ENCODE measurements at regions not wholly inside any gene's neighbourhood (a gene's known extent, or its start where the extent isn't known, plus 50 kb on each side); places are given as distances from the start of the nearest gene placed in this dataset.

GRCh38 chr20:7090811-7091210, 323.3 kb downstream of the BMP2 start (continued):
- no peak for TF ChIP-seq USF1 (IDR thresholded peaks at IDR 0.05; ENCODE audit: borderline replicate concordance, low read depth)
- no peak for TF ChIP-seq RFX5 (IDR thresholded peaks at IDR 0.05; ENCODE audit: low read length)

- Histone ChIP-seq H3K9me3 (no peaks in the 10 kb centered on the region), H4K20me1 (ENCODE audit: insufficient read depth) (no peaks in the 10 kb centered on the region), H3K4me2 (no peak overlapping the region), H3K9ac (no peak overlapping the region), H3K4me1 (ENCODE audit: control insufficient read depth in 1 of 2, insufficient read depth in 2 of 2, low read depth in 1 of 2, low read length in 1 of 2) (no peaks in the 10 kb centered on the region), H2AFZ (ENCODE audit: low read depth) (no peak overlapping the region), H3K4me3 (ENCODE audit: low read depth in 2 of 2, low read length in 1 of 2) (no peak overlapping the region), H3K79me2 (ENCODE audit: insufficient read depth) (no peaks in the 10 kb centered on the region), H3K27me3 (ENCODE audit: insufficient read depth) (no peaks in the 10 kb centered on the region), H3F3A (replicated peaks; ENCODE audit: insufficient read depth) (no peaks in the 10 kb centered on the region), H3K36me3 (replicated peaks in 1 of 2; ENCODE audit: control insufficient read depth in 1 of 2, insufficient read depth in 2 of 2, low read length in 1 of 2) (no peaks in the 10 kb centered on the region), H3K9me2 (no peaks in the 10 kb centered on the region), H3K27ac (ENCODE audit: low read depth in 2 of 2, low read length in 1 of 2) (no peak overlapping the region)
- WGBS (ENCODE audit: low lambda C conversion rate), result 3% methylated on average over 4 of the region's 4 CpGs
- ChIA-PET CTCF (interaction anchor here (1.1 kb wide), 1 partner anchor 326 kb away, joined by 3 read pairs; no protein-coding TSS in a partner anchor), POLR2A (no interaction called here)
- no peak for DNase-seq
- TF ChIP-seq FOXJ3 (CRISPR knock-in tag; IDR thresholded peaks at IDR 0.05), result no peak
These were observed 324.2 kb downstream of the BMP2 start for GRCh38 chr20:7091655-7092054.

GRCh38 chr20:7094438-7094997, 327.0 kb downstream of the BMP2 start:
- TF ChIP-seq SMC3 (IDR thresholded peaks at IDR 0.05; ENCODE audit: low read depth, low read length) (peak; percentile 28; the same call in 1 of the 2 replicates), RAD21 (IDR thresholded peaks at IDR 0.05; ENCODE audit: low read length) (peak; percentile 58), CTCF (IDR thresholded peaks at IDR 0.05) (peak; percentile 50), JUND (IDR thresholded peaks at IDR 0.05) (no peak)
- H2AFZ ChIP-seq (ENCODE audit: low read depth), result no peak overlapping the region
- no peaks in the 10 kb centered on the region for H3K79me2 ChIP-seq (ENCODE audit: insufficient read depth)
- H3F3A ChIP-seq (replicated peaks; ENCODE audit: insufficient read depth), result no peaks in the 10 kb centered on the region
- no peaks in the 10 kb centered on the region for H3K36me3 ChIP-seq (replicated peaks in 1 of 2; ENCODE audit: control insufficient read depth in 1 of 2, insufficient read depth in 2 of 2, low read length in 1 of 2)
- no peak overlapping the region for H3K27ac ChIP-seq (ENCODE audit: low read depth in 2 of 2, low read length in 1 of 2)
- WGBS (ENCODE audit: low lambda C conversion rate), result 6% methylated on average over 7 of the region's 7 CpGs
- CTCF ChIA-PET, result interaction anchor here (0.7 to 1.9 kb wide), 10 partner anchors 10 to 1627 kb away, joined by 3 to 9 read pairs (median 3); no protein-coding TSS in a partner anchor
- no peaks in the 10 kb centered on the region for H3K9me2 ChIP-seq
- DNase-seq, result peak; percentile 22
- H3K9me3 ChIP-seq, result no peaks in the 10 kb centered on the region
- no peaks in the 10 kb centered on the region for H3K4me1 ChIP-seq (ENCODE audit: control insufficient read depth in 1 of 2, insufficient read depth in 2 of 2, low read depth in 1 of 2, low read length in 1 of 2)
- H4K20me1 ChIP-seq (ENCODE audit: insufficient read depth), result no peaks in the 10 kb centered on the region
- H3K27me3 ChIP-seq (ENCODE audit: insufficient read depth), result no peaks in the 10 kb centered on the region
- no peak overlapping the region for H3K9ac ChIP-seq
- H3K4me3 ChIP-seq (ENCODE audit: low read depth in 2 of 2, low read length in 1 of 2), result peak overlapping the region in 1 of 2 experiments; percentile 54; a peak in 1 of 4 replicates
- POLR2A ChIA-PET, result no interaction called here
- H3K4me2 ChIP-seq, result no peak overlapping the region

- no peak overlapping the region for H3K9ac ChIP-seq
- no peak overlapping the region for H2AFZ ChIP-seq (ENCODE audit: low read depth)
- H3K4me2 ChIP-seq, result no peak overlapping the region
- no peaks in the 10 kb centered on the region for H3K79me2 ChIP-seq (ENCODE audit: insufficient read depth)
- no peak overlapping the region for H3K27ac ChIP-seq (ENCODE audit: low read depth in 2 of 2, low read length in 1 of 2)
- no peaks in the 10 kb centered on the region for H3K36me3 ChIP-seq (replicated peaks in 1 of 2; ENCODE audit: control insufficient read depth in 1 of 2, insufficient read depth in 2 of 2, low read length in 1 of 2)
- H3K4me3 ChIP-seq (ENCODE audit: low read depth in 2 of 2, low read length in 1 of 2), result no peak overlapping the region
- WGBS (ENCODE audit: low lambda C conversion rate), result 15% methylated on average over 4 of the region's 4 CpGs
- CTCF ChIA-PET, result no interaction called here
- DNase-seq, result no peak
- H3K9me2 ChIP-seq, result no peaks in the 10 kb centered on the region
- no peaks in the 10 kb centered on the region for H3F3A ChIP-seq (replicated peaks; ENCODE audit: insufficient read depth)
- H3K4me1 ChIP-seq (ENCODE audit: control insufficient read depth in 1 of 2, insufficient read depth in 2 of 2, low read depth in 1 of 2, low read length in 1 of 2), result no peaks in the 10 kb centered on the region
- H4K20me1 ChIP-seq (ENCODE audit: insufficient read depth), result no peaks in the 10 kb centered on the region
- no peaks in the 10 kb centered on the region for H3K27me3 ChIP-seq (ENCODE audit: insufficient read depth)
- POLR2A ChIA-PET, result no interaction called here
- H3K9me3 ChIP-seq, result no peaks in the 10 kb centered on the region
- TF ChIP-seq RFX5 (IDR thresholded peaks at IDR 0.05; ENCODE audit: low read length) (no peak), SMC3 (IDR thresholded peaks at IDR 0.05; ENCODE audit: low read depth, low read length) (no peak), EP300 (IDR thresholded peaks at IDR 0.05; ENCODE audit: borderline replicate concordance in 1 of 2, low read depth in 1 of 2, low read length in 1 of 2) (no peak), POLR2AphosphoS5 (IDR thresholded peaks at IDR 0.05; ENCODE audit: low read depth, low read length) (no peak), RCOR1 (IDR thresholded peaks at IDR 0.05; ENCODE audit: low read length) (no peak), GABPA (IDR thresholded peaks at IDR 0.05; ENCODE audit: low read depth) (no peak), TAF1 (IDR thresholded peaks at IDR 0.05; ENCODE audit: borderline replicate concordance, low read depth, low read length) (no peak), USF1 (IDR thresholded peaks at IDR 0.05; ENCODE audit: borderline replicate concordance, low read depth) (no peak)
These were observed 339.4 kb downstream of the BMP2 start for GRCh38 chr20:7106910-7107309.
